ENCODE measurements at regions not wholly inside any gene's neighbourhood (a gene's known extent, or its start where the extent isn't known, plus 50 kb on each side); places are given as distances from the start of the nearest gene placed in this dataset.

GRCh38 chr6:141164042-141164743 is 968.5 kb upstream of the GJE1 start:
- TF ChIP-seq POLR2A (IDR thresholded peaks at IDR 0.05): no peak
- no peak for TF ChIP-seq CTCF (IDR thresholded peaks at IDR 0.05)

Data from heart left ventricle (tissue), 13 donors.